Astrocyte (in vitro differentiated cells and primary cell): ENCODE measurements at regions not wholly inside any gene's neighbourhood (a gene's known extent, or its start where the extent isn't known, plus 50 kb on each side); places are given as distances from the start of the nearest gene placed in this dataset.

Experiments used
- DNase-seq: peaks from one replicate; pipeline ENCODE4 v3.0.0-alpha.2; 2010; ENCODE audit warnings: low read depth
- FAIRE-seq: peaks from 2 replicates; lab custom pipeline; 2011; peaks lifted over from hg19 to GRCh38; lab: Jason Lieb, UNC
- H2AFZ ChIP-seq: 2 replicates; pipeline ENCODE4 v1.6.0; 2012; ENCODE audit warnings: low read depth, low read length, inconsistent platforms
- H3K27ac ChIP-seq: 2 replicates; pipeline ENCODE4 v1.5.1; 2011; ENCODE audit warnings: low read depth, low read length, inconsistent platforms
- H3K27me3 ChIP-seq: 2 replicates; pipeline ENCODE4 v1.6.0; 2011; ENCODE audit warnings: low read length, inconsistent platforms; ENCODE audit not compliant: insufficient read depth
- H3K36me3 ChIP-seq: 2 replicates; pipeline ENCODE4 v1.5.1; 2011; ENCODE audit warnings: low read length, inconsistent platforms; ENCODE audit not compliant: insufficient read depth
- H3K4me1 ChIP-seq: 2 replicates; pipeline ENCODE4 v1.5.1; 2011; ENCODE audit warnings: low read length, inconsistent platforms; ENCODE audit not compliant: insufficient read depth
- H3K4me2 ChIP-seq: 2 replicates; pipeline ENCODE4 v1.6.0; 2012; ENCODE audit warnings: low read length, inconsistent platforms
- H3K4me3 ChIP-seq: 2 replicates; pipeline ENCODE4 v1.5.1; 2011; ENCODE audit warnings: low read depth, mild to moderate bottlenecking, low read length, inconsistent platforms; ENCODE audit not compliant: insufficient read depth
- H3K79me2 ChIP-seq: 2 replicates; pipeline ENCODE4 v1.6.0; 2012; ENCODE audit warnings: mild to moderate bottlenecking, low read length, inconsistent platforms; ENCODE audit not compliant: insufficient read depth
- H3K9ac ChIP-seq: 2 replicates; pipeline ENCODE4 v1.6.0; 2012; ENCODE audit warnings: mild to moderate bottlenecking, low read length, inconsistent platforms
- H3K9me3 ChIP-seq: 2 replicates; pipeline ENCODE4 v1.5.1; 2012; ENCODE audit warnings: low read depth, mild to moderate bottlenecking, low read length, inconsistent platforms; ENCODE audit not compliant: insufficient read depth
- H4K20me1 ChIP-seq: 2 replicates; pipeline ENCODE4 v1.6.0; 2012; ENCODE audit warnings: low read length, inconsistent platforms; ENCODE audit not compliant: insufficient read depth
- H3K27ac Mint-ChIP-seq: one replicate; pipeline ENCODE4 v1.8.0; 2021; ENCODE audit warnings: mild to moderate bottlenecking, mixed read lengths; ENCODE audit not compliant: unreplicated experiment
- H3K27me3 Mint-ChIP-seq: one replicate; pipeline ENCODE4 v1.8.0; 2021; ENCODE audit warnings: low read depth, mixed read lengths; ENCODE audit not compliant: unreplicated experiment
- H3K36me3 Mint-ChIP-seq: one replicate; pipeline ENCODE4 v1.8.0; 2021; ENCODE audit warnings: low read depth, mixed read lengths; ENCODE audit not compliant: unreplicated experiment
- H3K4me1 Mint-ChIP-seq: one replicate; pipeline ENCODE4 v1.8.0; 2021; ENCODE audit warnings: low read depth, mixed read lengths; ENCODE audit not compliant: unreplicated experiment
- H3K4me3 Mint-ChIP-seq: one replicate; pipeline ENCODE4 v1.8.0; 2021; ENCODE audit warnings: mild to moderate bottlenecking, moderate library complexity, mixed read lengths; ENCODE audit not compliant: unreplicated experiment
- H3K9me3 Mint-ChIP-seq: one replicate; pipeline ENCODE4 v1.8.0; 2021; ENCODE audit warnings: mild to moderate bottlenecking, mixed read lengths; ENCODE audit not compliant: unreplicated experiment
- EZH2 ChIP-seq: IDR thresholded peaks from 2 replicates; pipeline ENCODE4 v1.6.1; 2012; ENCODE audit warnings: mild to moderate bottlenecking, low read length, inconsistent platforms; ENCODE audit not compliant: insufficient read depth
- TF ChIP-seq, protein P1 (sequence below): IDR thresholded peaks from 2 replicates; pipeline ENCODE4 v1.5.1; 2011; ENCODE audit warnings: low read depth, mild to moderate bottlenecking, inconsistent platforms, low read length, moderate library complexity; ENCODE audit not compliant: insufficient read depth

DNA sequence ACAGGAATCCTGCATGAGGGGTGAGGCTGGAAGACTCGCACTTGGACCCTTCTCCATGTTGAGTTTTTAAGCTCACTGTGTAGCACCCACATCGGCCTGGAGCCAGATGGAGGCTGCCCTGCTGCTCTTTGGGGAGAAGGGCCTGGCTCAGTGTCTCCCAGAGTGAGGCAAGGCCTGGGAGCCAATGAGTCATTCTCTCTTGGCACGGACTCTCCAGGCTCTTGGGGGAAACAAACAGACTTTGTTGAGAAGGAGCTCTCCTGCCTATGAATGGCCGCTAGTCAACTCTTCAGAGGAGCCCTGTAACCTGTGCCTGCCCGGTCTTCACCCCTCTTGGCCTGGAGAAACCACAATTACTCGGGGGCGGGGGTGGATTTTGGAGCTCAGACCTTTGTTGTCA, 50.8 kb upstream of the MAF start:
- Histone ChIP-seq H3K9me3 (no peaks in the 10 kb centered on the region), H3K4me2 (peak overlapping the region; percentile 19), H4K20me1 (no peaks in the 10 kb centered on the region), H3K9ac (no peak overlapping the region), H3K4me3 (no peak overlapping the region), H3K27me3 (no peaks in the 10 kb centered on the region), H3K79me2 (no peaks in the 10 kb centered on the region), H3K27ac (no peak overlapping the region), H2AFZ (no peak overlapping the region), H3K4me1 (peaks cover 11% of the 10 kb centered on the region), H3K36me3 (no peaks in the 10 kb centered on the region)
- Mint-ChIP-seq H3K27me3 (no peaks in the 10 kb centered on the region), H3K36me3 (no peaks in the 10 kb centered on the region), H3K4me1 (peaks cover 36% of the 10 kb centered on the region), H3K27ac (no peak overlapping the region), H3K9me3 (no peaks in the 10 kb centered on the region), H3K4me3 (no peak overlapping the region)
- TF ChIP-seq, protein P1, sequence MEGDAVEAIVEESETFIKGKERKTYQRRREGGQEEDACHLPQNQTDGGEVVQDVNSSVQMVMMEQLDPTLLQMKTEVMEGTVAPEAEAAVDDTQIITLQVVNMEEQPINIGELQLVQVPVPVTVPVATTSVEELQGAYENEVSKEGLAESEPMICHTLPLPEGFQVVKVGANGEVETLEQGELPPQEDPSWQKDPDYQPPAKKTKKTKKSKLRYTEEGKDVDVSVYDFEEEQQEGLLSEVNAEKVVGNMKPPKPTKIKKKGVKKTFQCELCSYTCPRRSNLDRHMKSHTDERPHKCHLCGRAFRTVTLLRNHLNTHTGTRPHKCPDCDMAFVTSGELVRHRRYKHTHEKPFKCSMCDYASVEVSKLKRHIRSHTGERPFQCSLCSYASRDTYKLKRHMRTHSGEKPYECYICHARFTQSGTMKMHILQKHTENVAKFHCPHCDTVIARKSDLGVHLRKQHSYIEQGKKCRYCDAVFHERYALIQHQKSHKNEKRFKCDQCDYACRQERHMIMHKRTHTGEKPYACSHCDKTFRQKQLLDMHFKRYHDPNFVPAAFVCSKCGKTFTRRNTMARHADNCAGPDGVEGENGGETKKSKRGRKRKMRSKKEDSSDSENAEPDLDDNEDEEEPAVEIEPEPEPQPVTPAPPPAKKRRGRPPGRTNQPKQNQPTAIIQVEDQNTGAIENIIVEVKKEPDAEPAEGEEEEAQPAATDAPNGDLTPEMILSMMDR, result no peak
- TF ChIP-seq EZH2, result no peak
- DNase-seq (peak; percentile 80), FAIRE-seq (no peak)
